Parathyroid adenoma (tissue), 2 donors: ENCODE measurements at regions not wholly inside any gene's neighbourhood (a gene's known extent, or its start where the extent isn't known, plus 50 kb on each side); places are given as distances from the start of the nearest gene placed in this dataset.

Experiments
- H2AFZ ChIP-seq: fragments of 300-600 bp; sonication (generic); one replicate; pipeline ENCODE4 v1.7.0; 2017; ENCODE audit warnings: antibody characterized with exemption, mild to moderate bottlenecking
- H3K27ac ChIP-seq: fragments of 300-600 bp; sonication (generic); one replicate; pipeline ENCODE4 v1.7.0; 2017
- H3K27me3 ChIP-seq: fragments of 300-600 bp; sonication (generic); one replicate; pipeline ENCODE4 v1.7.0; 2017; ENCODE audit warnings: low read length; ENCODE audit not compliant: control insufficient read depth, insufficient read depth
- H3K36me3 ChIP-seq: fragments of 300-600 bp; sonication (generic); one replicate; pipeline ENCODE4 v1.7.0; 2017; ENCODE audit warnings: low read length; ENCODE audit not compliant: control insufficient read depth, insufficient read depth
- H3K4me1 ChIP-seq: fragments of 300-600 bp; sonication (generic); one replicate; pipeline ENCODE4 v1.7.0; 2017; ENCODE audit warnings: control low read depth
- H3K4me2 ChIP-seq: fragments of 300-600 bp; sonication (generic); one replicate; pipeline ENCODE4 v1.7.0; 2017; ENCODE audit warnings: low read length
- H3K4me3 ChIP-seq: fragments of 300-600 bp; sonication (generic); one replicate; pipeline ENCODE4 v1.7.0; 2017; ENCODE audit warnings: low read depth, low read length
- H3K79me2 ChIP-seq: fragments of 300-600 bp; sonication (generic); one replicate; pipeline ENCODE4 v1.7.0; 2017; ENCODE audit warnings: control low read depth
- H3K9ac ChIP-seq: fragments of 300-600 bp; sonication (generic); one replicate; pipeline ENCODE4 v1.7.0; 2017; ENCODE audit warnings: mild to moderate bottlenecking
- H3K9me3 ChIP-seq: fragments of 300-600 bp; sonication (generic); one replicate; pipeline ENCODE4 v1.7.0; 2017; ENCODE audit warnings: low read length; ENCODE audit not compliant: control insufficient read depth
- TF ChIP-seq, protein P1 (sequence below): fragments of 300-600 bp; sonication (generic); IDR thresholded peaks from one replicate; pipeline ENCODE4 v1.7.0; 2017; ENCODE audit warnings: antibody characterized with exemption, mild to moderate bottlenecking
- donor health status: primary hyperparathyroidism.

DNA sequence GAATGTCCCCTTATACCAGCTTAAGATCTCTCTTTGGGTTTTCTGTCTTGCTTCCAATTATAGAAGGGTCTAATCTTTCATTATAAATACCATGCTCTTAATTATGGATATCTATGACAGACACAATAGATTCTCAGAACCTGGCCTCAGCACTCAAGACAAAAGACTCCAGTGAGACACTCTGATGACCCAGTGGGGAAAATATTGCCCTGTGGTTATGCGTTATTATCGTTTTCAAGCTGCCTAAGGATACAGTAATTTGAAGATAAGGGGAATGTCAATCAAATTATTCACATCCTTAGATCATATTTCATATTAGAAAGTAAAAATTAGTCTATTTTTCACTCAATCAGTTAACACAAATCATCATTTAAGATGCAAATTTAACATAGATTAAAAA lies 748.8 kb downstream of the XPNPEP1 start:
- H3K27ac ChIP-seq = no peak overlapping the region
- H3K36me3 ChIP-seq = no peaks in the 10 kb centered on the region
- no peak overlapping the region for H3K4me3 ChIP-seq
- H3K79me2 ChIP-seq = no peaks in the 10 kb centered on the region
- H3K9ac ChIP-seq = no peak overlapping the region
- TF ChIP-seq, protein P1, sequence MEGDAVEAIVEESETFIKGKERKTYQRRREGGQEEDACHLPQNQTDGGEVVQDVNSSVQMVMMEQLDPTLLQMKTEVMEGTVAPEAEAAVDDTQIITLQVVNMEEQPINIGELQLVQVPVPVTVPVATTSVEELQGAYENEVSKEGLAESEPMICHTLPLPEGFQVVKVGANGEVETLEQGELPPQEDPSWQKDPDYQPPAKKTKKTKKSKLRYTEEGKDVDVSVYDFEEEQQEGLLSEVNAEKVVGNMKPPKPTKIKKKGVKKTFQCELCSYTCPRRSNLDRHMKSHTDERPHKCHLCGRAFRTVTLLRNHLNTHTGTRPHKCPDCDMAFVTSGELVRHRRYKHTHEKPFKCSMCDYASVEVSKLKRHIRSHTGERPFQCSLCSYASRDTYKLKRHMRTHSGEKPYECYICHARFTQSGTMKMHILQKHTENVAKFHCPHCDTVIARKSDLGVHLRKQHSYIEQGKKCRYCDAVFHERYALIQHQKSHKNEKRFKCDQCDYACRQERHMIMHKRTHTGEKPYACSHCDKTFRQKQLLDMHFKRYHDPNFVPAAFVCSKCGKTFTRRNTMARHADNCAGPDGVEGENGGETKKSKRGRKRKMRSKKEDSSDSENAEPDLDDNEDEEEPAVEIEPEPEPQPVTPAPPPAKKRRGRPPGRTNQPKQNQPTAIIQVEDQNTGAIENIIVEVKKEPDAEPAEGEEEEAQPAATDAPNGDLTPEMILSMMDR = no peak
- H3K9me3 ChIP-seq = no peaks in the 10 kb centered on the region
- H3K4me2 ChIP-seq = no peak overlapping the region
- H3K4me1 ChIP-seq = no peaks in the 10 kb centered on the region
- no peak overlapping the region for H2AFZ ChIP-seq
- no peaks in the 10 kb centered on the region for H3K27me3 ChIP-seq

DNA sequence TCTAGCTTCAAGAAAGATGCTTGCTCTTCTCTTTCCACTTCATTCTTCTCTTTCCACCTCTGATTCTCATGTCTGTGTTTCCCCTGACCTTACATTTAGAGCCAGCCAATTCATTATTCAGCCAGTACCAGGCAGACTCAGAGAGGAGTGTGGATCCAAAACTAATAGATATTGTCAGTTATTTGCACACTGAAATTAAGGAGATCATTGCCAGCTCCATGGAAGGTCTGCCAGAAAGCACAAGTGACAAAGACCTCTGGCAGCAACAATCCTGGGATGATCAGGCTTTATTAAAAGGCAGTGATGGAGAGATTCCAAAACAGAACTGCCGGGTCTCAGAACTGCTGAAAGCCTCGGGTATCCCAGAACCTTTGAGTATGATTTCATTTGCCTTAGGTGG lies 749.4 kb downstream of the XPNPEP1 start:
- TF ChIP-seq, protein P1 = no peak
- H3K4me1 ChIP-seq = no peaks in the 10 kb centered on the region
- H3K4me3 ChIP-seq = no peak overlapping the region
- no peak overlapping the region for H2AFZ ChIP-seq
- H3K9me3 ChIP-seq = no peaks in the 10 kb centered on the region
- no peaks in the 10 kb centered on the region for H3K36me3 ChIP-seq
- H3K79me2 ChIP-seq = no peaks in the 10 kb centered on the region
- no peak overlapping the region for H3K27ac ChIP-seq
- no peak overlapping the region for H3K9ac ChIP-seq
- H3K4me2 ChIP-seq = no peak overlapping the region
- H3K27me3 ChIP-seq = no peaks in the 10 kb centered on the region

DNA sequence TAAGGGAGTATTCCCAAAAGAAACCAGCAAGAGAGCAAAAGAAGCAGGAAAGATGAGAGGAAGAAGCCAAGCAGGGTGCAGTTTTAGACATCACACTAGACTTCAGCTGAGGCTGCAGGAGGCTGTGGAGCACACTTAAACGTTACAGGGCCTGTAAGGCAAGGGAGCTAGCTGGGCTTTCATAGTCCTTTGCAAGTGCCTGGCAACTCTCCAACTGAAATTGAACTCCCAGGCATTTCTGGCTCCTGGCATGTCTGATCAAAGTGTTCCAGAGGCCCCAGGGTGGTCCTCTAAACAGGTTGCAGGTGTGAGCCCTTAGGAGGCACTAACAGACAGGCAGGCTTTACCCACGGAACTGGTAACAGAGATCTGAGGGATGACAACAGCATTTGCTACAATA lies 750.2 kb downstream of the XPNPEP1 start:
- H3K9ac ChIP-seq = no peak overlapping the region

DNA sequence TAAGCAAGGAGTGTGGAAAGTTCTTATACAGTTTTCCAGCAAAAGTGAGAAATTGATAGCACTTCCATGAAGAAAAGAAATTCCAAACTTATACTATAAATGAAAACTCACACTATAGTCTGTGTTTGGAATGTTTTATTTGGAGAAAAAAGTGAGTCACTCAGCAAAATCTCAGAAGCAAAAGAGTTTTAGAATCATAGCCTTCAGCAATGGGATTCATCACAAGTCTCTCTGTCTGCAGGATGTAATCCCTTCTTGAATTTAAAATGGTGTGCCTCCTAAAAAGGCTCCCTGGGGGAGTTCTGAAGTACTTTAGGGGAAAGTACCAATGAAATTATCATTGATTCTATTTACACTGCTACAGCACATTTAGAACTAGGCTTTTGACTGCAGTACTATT lies 756.4 kb downstream of the XPNPEP1 start:
- TF ChIP-seq, protein P1 = no peak
- no peak overlapping the region for H3K9ac ChIP-seq
- no peaks in the 10 kb centered on the region for H3K36me3 ChIP-seq
- no peak overlapping the region for H2AFZ ChIP-seq
- H3K79me2 ChIP-seq = no peaks in the 10 kb centered on the region
- no peak overlapping the region for H3K27ac ChIP-seq
- no peak overlapping the region for H3K4me3 ChIP-seq
- no peaks in the 10 kb centered on the region for H3K27me3 ChIP-seq
- no peak overlapping the region for H3K4me2 ChIP-seq
- H3K4me1 ChIP-seq = no peaks in the 10 kb centered on the region
- no peaks in the 10 kb centered on the region for H3K9me3 ChIP-seq

More for the DNA sequence above, 750.2 kb downstream of the XPNPEP1 start:
- no peak overlapping the region for H3K4me2 ChIP-seq
- no peaks in the 10 kb centered on the region for H3K36me3 ChIP-seq
- no peaks in the 10 kb centered on the region for H3K79me2 ChIP-seq
- H3K4me1 ChIP-seq = no peaks in the 10 kb centered on the region
- H2AFZ ChIP-seq = no peak overlapping the region
- no peak overlapping the region for H3K27ac ChIP-seq
- no peaks in the 10 kb centered on the region for H3K9me3 ChIP-seq
- TF ChIP-seq, protein P1 = no peak
- no peaks in the 10 kb centered on the region for H3K27me3 ChIP-seq
- no peak overlapping the region for H3K4me3 ChIP-seq

DNA sequence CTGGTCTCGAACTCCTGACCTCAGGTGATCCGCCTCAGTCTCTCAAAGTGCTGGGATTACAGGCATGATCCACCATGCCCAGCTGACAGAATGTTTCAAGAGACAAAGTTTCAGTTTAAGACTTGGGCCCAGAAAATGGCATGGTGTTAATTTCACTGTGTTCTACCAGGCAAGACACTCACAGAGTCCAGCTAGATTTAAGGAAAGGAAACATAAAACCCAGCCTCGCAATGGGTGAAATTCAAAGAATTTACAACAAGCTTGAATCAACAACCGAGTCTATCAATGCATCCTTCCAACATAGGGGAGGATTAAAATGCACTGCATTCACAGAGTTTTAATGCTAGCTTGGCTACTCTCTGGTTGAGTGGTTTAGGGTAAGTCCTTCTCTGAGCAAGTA lies 764.0 kb downstream of the XPNPEP1 start:
- Histone ChIP-seq H3K9ac (no peak overlapping the region), H3K9me3 (no peaks in the 10 kb centered on the region), H3K36me3 (no peaks in the 10 kb centered on the region), H2AFZ (no peak overlapping the region), H3K4me1 (no peaks in the 10 kb centered on the region), H3K27me3 (no peaks in the 10 kb centered on the region), H3K27ac (no peak overlapping the region), H3K4me3 (no peak overlapping the region), H3K79me2 (no peaks in the 10 kb centered on the region), H3K4me2 (no peak overlapping the region)
- TF ChIP-seq, protein P1 = no peak
